DMS 273 (cell line): ENCODE measurements at regions not wholly inside any gene's neighbourhood (a gene's known extent, or its start where the extent isn't known, plus 50 kb on each side); places are given as distances from the start of the nearest gene placed in this dataset.
A peak's percentile ranks its signal among the peaks of the same experiment; 100 is the strongest.

ENCODE experiments used
- DNase-seq: peaks from one replicate; lab custom pipeline; 2025; ENCODE audit not compliant: unreplicated experiment; lab: John Stamatoyannopoulos, UW

GRCh38 chr3:95097493-95097892 is 1034.6 kb downstream of the NSUN3 start:
- peak; percentile 87 for DNase-seq

GRCh38 chr3:95120921-95121320 is 1058.1 kb downstream of the NSUN3 start:
- DNase-seq = no peak

- no peak for DNase-seq
Measured at GRCh38 chr3:95123104-95123503, 1060.2 kb downstream of the NSUN3 start.

- peak; percentile 15 for DNase-seq
Measured at GRCh38 chr3:95134693-95135413, 1072.0 kb downstream of the NSUN3 start.

GRCh38 chr3:95148107-95148506 is 1085.2 kb downstream of the NSUN3 start:
- DNase-seq = no peak

GRCh38 chr3:95151590-95151989 is 1088.7 kb downstream of the NSUN3 start:
- DNase-seq = no peak

GRCh38 chr3:95154766-95155165 is 1091.9 kb downstream of the NSUN3 start:
- DNase-seq = peak; percentile 42

- no peak for DNase-seq
Measured at GRCh38 chr3:95162794-95163193, 1099.9 kb downstream of the NSUN3 start.

GRCh38 chr3:95167748-95168147 is 1104.9 kb downstream of the NSUN3 start:
- DNase-seq = no peak

GRCh38 chr3:95168526-95168925 is 1105.7 kb downstream of the NSUN3 start:
- no peak for DNase-seq

- DNase-seq = peak; percentile 41
Measured at GRCh38 chr3:95172164-95172943, 1109.5 kb downstream of the NSUN3 start.

- DNase-seq = no peak
Measured at GRCh38 chr3:95177096-95177495, 1114.2 kb downstream of the NSUN3 start.

GRCh38 chr3:95184038-95184437 is 1121.2 kb downstream of the NSUN3 start:
- DNase-seq = no peak

- no peak for DNase-seq
Measured at GRCh38 chr3:95189348-95189747, 1126.5 kb downstream of the NSUN3 start.

GRCh38 chr3:95197661-95198060 is 1134.8 kb downstream of the NSUN3 start:
- no peak for DNase-seq

GRCh38 chr3:95200384-95200783 is 1137.5 kb downstream of the NSUN3 start:
- DNase-seq = peak; percentile 21

GRCh38 chr3:95210878-95211277 is 1148.0 kb downstream of the NSUN3 start:
- DNase-seq = no peak

- DNase-seq = no peak
Measured at GRCh38 chr3:95212117-95212516, 1149.3 kb downstream of the NSUN3 start.

GRCh38 chr3:95215437-95215957 is 1152.6 kb downstream of the NSUN3 start:
- no peak for DNase-seq

- DNase-seq = peak; percentile 93
Measured at GRCh38 chr3:95217661-95218060, 1154.8 kb downstream of the NSUN3 start.

GRCh38 chr3:95218484-95218883 is 1155.6 kb downstream of the NSUN3 start:
- peak; percentile 58 for DNase-seq

- no peak for DNase-seq
Measured at GRCh38 chr3:95226437-95226836, 1163.6 kb downstream of the NSUN3 start.
